SK-N-SH treated with all-trans-retinoic acid at 6 μM for 48 hours (cell line): ENCODE measurements at regions not wholly inside any gene's neighbourhood (a gene's known extent, or its start where the extent isn't known, plus 50 kb on each side); places are given as distances from the start of the nearest gene placed in this dataset.

Experiments used
- ARNTL ChIP-seq: fragments of 450-650 bp; formaldehyde crosslinking; IDR thresholded peaks from 2 replicates; pipeline ENCODE4 v1.5.0; 2020; ENCODE audit warnings: low read depth, mild to moderate bottlenecking, moderate library complexity, borderline replicate concordance
- RARB ChIP-seq: fragments of 250-450 bp; sonication (Bioruptor Pico); IDR thresholded peaks from 2 replicates; pipeline ENCODE4 v1.8.0; 2021; ENCODE audit warnings: mild to moderate bottlenecking, moderate library complexity
- TF ChIP-seq, protein P1 (sequence below): fragments of 250-450 bp; sonication (Bioruptor Pico); IDR thresholded peaks from 2 replicates; pipeline ENCODE4 v1.8.0; 2020; ENCODE audit warnings: mild to moderate bottlenecking, moderate library complexity, borderline replicate concordance
- TF ChIP-seq, protein P2 (sequence below): fragments of 250-450 bp; sonication (Bioruptor Pico); IDR thresholded peaks from 2 replicates; pipeline ENCODE4 v1.5.1; 2021; ENCODE audit warnings: mild to moderate bottlenecking, moderate library complexity

DNA sequence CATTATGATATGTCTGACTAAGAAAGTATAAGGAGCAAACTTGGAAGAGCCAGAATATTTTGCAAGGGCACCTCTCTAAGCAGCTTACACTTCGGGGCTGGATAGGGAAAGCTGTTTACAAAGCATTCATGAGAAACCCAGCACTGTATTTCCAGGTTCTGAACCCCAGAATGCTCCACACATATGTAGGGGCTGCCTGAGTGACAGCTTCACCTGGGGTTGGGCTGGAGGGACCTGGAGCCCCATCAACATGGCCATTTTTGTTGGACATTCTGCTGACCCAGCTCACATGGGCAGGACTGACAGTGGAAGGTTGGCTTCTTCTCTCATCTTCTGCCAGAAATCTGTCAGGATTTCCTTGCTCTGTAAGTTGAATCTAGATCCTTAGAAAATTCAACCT lies 197.1 kb upstream of the SSTR4 start:
- TF ChIP-seq, protein P1, sequence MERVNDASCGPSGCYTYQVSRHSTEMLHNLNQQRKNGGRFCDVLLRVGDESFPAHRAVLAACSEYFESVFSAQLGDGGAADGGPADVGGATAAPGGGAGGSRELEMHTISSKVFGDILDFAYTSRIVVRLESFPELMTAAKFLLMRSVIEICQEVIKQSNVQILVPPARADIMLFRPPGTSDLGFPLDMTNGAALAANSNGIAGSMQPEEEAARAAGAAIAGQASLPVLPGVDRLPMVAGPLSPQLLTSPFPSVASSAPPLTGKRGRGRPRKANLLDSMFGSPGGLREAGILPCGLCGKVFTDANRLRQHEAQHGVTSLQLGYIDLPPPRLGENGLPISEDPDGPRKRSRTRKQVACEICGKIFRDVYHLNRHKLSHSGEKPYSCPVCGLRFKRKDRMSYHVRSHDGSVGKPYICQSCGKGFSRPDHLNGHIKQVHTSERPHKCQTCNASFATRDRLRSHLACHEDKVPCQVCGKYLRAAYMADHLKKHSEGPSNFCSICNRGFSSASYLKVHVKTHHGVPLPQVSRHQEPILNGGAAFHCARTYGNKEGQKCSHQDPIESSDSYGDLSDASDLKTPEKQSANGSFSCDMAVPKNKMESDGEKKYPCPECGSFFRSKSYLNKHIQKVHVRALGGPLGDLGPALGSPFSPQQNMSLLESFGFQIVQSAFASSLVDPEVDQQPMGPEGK (CRISPR knock-in tag) = no peak
- TF ChIP-seq RARB (CRISPR knock-in tag) = no peak
- TF ChIP-seq, protein P2, sequence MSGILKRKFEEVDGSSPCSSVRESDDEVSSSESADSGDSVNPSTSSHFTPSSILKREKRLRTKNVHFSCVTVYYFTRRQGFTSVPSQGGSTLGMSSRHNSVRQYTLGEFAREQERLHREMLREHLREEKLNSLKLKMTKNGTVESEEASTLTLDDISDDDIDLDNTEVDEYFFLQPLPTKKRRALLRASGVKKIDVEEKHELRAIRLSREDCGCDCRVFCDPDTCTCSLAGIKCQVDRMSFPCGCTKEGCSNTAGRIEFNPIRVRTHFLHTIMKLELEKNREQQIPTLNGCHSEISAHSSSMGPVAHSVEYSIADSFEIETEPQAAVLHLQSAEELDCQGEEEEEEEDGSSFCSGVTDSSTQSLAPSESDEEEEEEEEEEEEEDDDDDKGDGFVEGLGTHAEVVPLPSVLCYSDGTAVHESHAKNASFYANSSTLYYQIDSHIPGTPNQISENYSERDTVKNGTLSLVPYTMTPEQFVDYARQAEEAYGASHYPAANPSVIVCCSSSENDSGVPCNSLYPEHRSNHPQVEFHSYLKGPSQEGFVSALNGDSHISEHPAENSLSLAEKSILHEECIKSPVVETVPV (CRISPR knock-in tag) = no peak
- TF ChIP-seq ARNTL = no peak
